Tibial nerve (tissue), 4 donors: ENCODE measurements at regions not wholly inside any gene's neighbourhood (a gene's known extent, or its start where the extent isn't known, plus 50 kb on each side); places are given as distances from the start of the nearest gene placed in this dataset.

Source experiments
- DNase-seq, 2 donors: peaks; one replicate each; pipeline ENCODE4 v3.0.0-alpha.2; 2019; ENCODE audit warnings: low spot score in 2 of 2
- H3K27ac ChIP-seq, 4 donors: fragments of 200-600 bp; sonication (generic) in 3 of 4; one replicate each; pipeline ENCODE4 v1.5.1; 2017 to 2019; ENCODE audit warnings: mild to moderate bottlenecking in 1 of 4
- H3K27me3 ChIP-seq, 2 donors: fragments of 200-600 bp; sonication (generic) in 1 of 2; one replicate each; pipeline versions ENCODE4 v1.5.1 to v1.6.0; 2017 to 2019
- H3K36me3 ChIP-seq, 3 donors: fragments of 200-600 bp; sonication (generic); one replicate each; pipeline ENCODE4 v1.5.1; 2018 to 2019
- H3K4me1 ChIP-seq, 4 donors: fragments of 200-600 bp; sonication (generic) in 3 of 4; one replicate each; pipeline ENCODE4 v1.5.1; 2017 to 2019
- H3K4me3 ChIP-seq, 4 donors: fragments of 200-600 bp; sonication (generic) in 3 of 4; one replicate each; pipeline ENCODE4 v1.5.1; 2017 to 2019; ENCODE audit warnings: mild to moderate bottlenecking in 1 of 4, moderate library complexity in 1 of 4
- H3K9me3 ChIP-seq, 4 donors: fragments of 200-600 bp; sonication (generic) in 3 of 4; one replicate each; pipeline ENCODE4 v1.5.1; 2017 to 2019
- EP300 ChIP-seq, 2 donors: sonication (generic); formaldehyde crosslinking; IDR thresholded peaks; one replicate each; pipeline ENCODE4 v1.6.1; 2017; ENCODE audit warnings: antibody characterized with exemption in 2 of 2, mild to moderate bottlenecking in 1 of 2
- POLR2A ChIP-seq, 2 donors: fragments of 450-650 bp; IDR thresholded peaks; one replicate each; pipeline ENCODE4 v1.6.1; 2017; ENCODE audit warnings: antibody characterized with exemption in 2 of 2, mild to moderate bottlenecking in 2 of 2, moderate library complexity in 2 of 2
- WGBS, 2 donors: methylation state at CpG; one replicate each; pipeline ENCODE4 v1.1.5; 2018; 5-methylcytosine and 5-hydroxymethylcytosine counted together
- TF ChIP-seq, protein P1 (sequence below), 5 experiments: fragments of 200-600 bp in 3 of 5; fragments of 450-650 bp in 2 of 5; sonication (generic) in 3 of 5; IDR thresholded peaks; one replicate each; pipeline ENCODE4 v1.5.1; 2016 to 2019; ENCODE audit warnings: antibody characterized with exemption in 5 of 5, mild to moderate bottlenecking in 3 of 5, moderate library complexity in 2 of 5

DNA sequence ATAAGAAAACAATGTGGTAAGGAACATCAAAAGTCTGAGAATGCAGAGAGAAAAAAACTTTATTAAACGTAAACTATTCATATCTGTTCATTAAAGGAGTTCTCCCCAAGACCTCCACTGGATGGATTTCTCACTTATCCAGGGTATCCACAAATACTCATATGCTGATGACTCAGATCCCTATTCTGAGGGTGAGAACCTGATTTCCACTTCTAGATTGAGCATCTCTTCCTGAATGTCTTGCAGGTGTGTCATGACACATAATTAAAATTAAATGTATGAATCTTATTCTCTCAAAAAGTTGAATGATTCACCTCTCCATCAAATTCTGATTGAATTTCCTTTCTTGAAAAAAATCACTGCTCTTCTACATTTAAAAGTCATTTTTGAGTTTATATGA, 199.9 kb downstream of the MFSD1 start:
- Histone ChIP-seq H3K4me1 (no peaks in the 10 kb centered on the region), H3K27ac (no peak overlapping the region), H3K4me3 (no peak overlapping the region), H3K36me3 (no peaks in the 10 kb centered on the region), H3K9me3 (no peaks in the 10 kb centered on the region), H3K27me3 (no peaks in the 10 kb centered on the region)
- whole genome bisulfite sequencing, 2 donors, result 81 to 93% methylated on average over 1 of the region's 1 CpG
- DNase-seq, result no peak
- no peak for TF ChIP-seq EP300 (IDR thresholded peaks at IDR 0.05)
- TF ChIP-seq, protein P1, sequence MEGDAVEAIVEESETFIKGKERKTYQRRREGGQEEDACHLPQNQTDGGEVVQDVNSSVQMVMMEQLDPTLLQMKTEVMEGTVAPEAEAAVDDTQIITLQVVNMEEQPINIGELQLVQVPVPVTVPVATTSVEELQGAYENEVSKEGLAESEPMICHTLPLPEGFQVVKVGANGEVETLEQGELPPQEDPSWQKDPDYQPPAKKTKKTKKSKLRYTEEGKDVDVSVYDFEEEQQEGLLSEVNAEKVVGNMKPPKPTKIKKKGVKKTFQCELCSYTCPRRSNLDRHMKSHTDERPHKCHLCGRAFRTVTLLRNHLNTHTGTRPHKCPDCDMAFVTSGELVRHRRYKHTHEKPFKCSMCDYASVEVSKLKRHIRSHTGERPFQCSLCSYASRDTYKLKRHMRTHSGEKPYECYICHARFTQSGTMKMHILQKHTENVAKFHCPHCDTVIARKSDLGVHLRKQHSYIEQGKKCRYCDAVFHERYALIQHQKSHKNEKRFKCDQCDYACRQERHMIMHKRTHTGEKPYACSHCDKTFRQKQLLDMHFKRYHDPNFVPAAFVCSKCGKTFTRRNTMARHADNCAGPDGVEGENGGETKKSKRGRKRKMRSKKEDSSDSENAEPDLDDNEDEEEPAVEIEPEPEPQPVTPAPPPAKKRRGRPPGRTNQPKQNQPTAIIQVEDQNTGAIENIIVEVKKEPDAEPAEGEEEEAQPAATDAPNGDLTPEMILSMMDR (IDR thresholded peaks at IDR 0.05), result no peak
- TF ChIP-seq POLR2A (IDR thresholded peaks at IDR 0.05), result no peak

GRCh38 chr3:159005137-159005536, 203.3 kb downstream of the MFSD1 start:
- Histone ChIP-seq H3K9me3 (no peaks in the 10 kb centered on the region), H3K27ac (no peak overlapping the region), H3K27me3 (no peaks in the 10 kb centered on the region), H3K4me3 (no peak overlapping the region), H3K36me3 (no peaks in the 10 kb centered on the region), H3K4me1 (no peaks in the 10 kb centered on the region)
- TF ChIP-seq, protein P1 (IDR thresholded peaks at IDR 0.05), result no peak
- no peak for TF ChIP-seq EP300 (IDR thresholded peaks at IDR 0.05)
- TF ChIP-seq POLR2A (IDR thresholded peaks at IDR 0.05), result no peak
- DNase-seq, result no peak

- DNase-seq, result no peak
- no peaks in the 10 kb centered on the region for H3K4me1 ChIP-seq
- TF ChIP-seq EP300 (IDR thresholded peaks at IDR 0.05) (no peak), POLR2A (IDR thresholded peaks at IDR 0.05) (no peak)
- 33 to 38% methylated on average over 1 of the region's 1 CpG for WGBS, 2 donors
- H3K36me3 ChIP-seq, result no peaks in the 10 kb centered on the region
- no peak overlapping the region for H3K27ac ChIP-seq
- no peaks in the 10 kb centered on the region for H3K27me3 ChIP-seq
- no peaks in the 10 kb centered on the region for H3K9me3 ChIP-seq
- H3K4me3 ChIP-seq, result no peak overlapping the region
These were observed 205.5 kb downstream of the MFSD1 start for GRCh38 chr3:159007331-159007730.

DNA sequence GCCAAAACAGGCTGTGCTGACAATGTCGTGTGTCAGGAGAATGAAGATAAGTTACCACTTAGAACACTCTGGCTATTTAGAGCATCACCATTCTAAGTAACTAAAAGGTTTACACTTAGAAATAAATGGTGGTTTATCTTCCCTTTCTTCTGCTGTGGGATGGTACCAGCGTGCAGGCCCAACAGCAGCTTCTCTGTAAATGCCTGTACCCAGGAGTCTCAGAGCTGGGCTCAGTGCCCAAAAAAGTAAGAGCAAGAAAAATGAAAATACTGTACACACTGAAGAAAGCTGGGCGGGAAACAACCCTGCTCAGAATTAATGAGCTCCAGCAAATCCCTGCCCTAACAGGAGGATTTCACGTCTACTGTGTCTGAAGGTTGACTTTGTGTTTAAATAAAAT, 206.5 kb downstream of the MFSD1 start:
- no peak overlapping the region for H3K27ac ChIP-seq
- WGBS, 2 donors, result 29 to 45% methylated on average over 4 of the region's 4 CpGs
- TF ChIP-seq, protein P1 (IDR thresholded peaks at IDR 0.05), result no peak
- no peak for TF ChIP-seq POLR2A (IDR thresholded peaks at IDR 0.05)
- no peak for TF ChIP-seq EP300 (IDR thresholded peaks at IDR 0.05)

GRCh38 chr3:159018341-159018740, 216.5 kb downstream of the MFSD1 start:
- H3K4me3 ChIP-seq, result no peak overlapping the region
- 78 to 83% methylated on average over 2 of the region's 2 CpGs for WGBS, 2 donors
- no peak for DNase-seq
- TF ChIP-seq POLR2A (IDR thresholded peaks at IDR 0.05), result no peak
- no peak for TF ChIP-seq EP300 (IDR thresholded peaks at IDR 0.05)
- TF ChIP-seq, protein P1 (IDR thresholded peaks at IDR 0.05), result no peak
- H3K36me3 ChIP-seq, result no peaks in the 10 kb centered on the region
- no peak overlapping the region for H3K27ac ChIP-seq
- peaks cover 0 to 18% (median 0%) of the 10 kb centered on the region in 4 donors for H3K9me3 ChIP-seq
- no peaks in the 10 kb centered on the region for H3K27me3 ChIP-seq
- H3K4me1 ChIP-seq, result no peaks in the 10 kb centered on the region

More for the DNA sequence above, 206.5 kb downstream of the MFSD1 start:
- H3K36me3 ChIP-seq, result no peaks in the 10 kb centered on the region
- H3K9me3 ChIP-seq, result no peaks in the 10 kb centered on the region
- H3K4me3 ChIP-seq, result no peak overlapping the region
- H3K27me3 ChIP-seq, result no peaks in the 10 kb centered on the region
- no peaks in the 10 kb centered on the region for H3K4me1 ChIP-seq
- DNase-seq, result no peak

- Histone ChIP-seq H3K9me3 (peaks cover 0 to 29% (median 0%) of the 10 kb centered on the region in 4 donors), H3K27ac (no peak overlapping the region), H3K27me3 (no peaks in the 10 kb centered on the region), H3K4me1 (no peaks in the 10 kb centered on the region), H3K4me3 (no peak overlapping the region), H3K36me3 (no peaks in the 10 kb centered on the region)
- no peak for TF ChIP-seq POLR2A (IDR thresholded peaks at IDR 0.05)
- TF ChIP-seq, protein P1 (IDR thresholded peaks at IDR 0.05), result no peak
- TF ChIP-seq EP300 (IDR thresholded peaks at IDR 0.05), result no peak
- 59 to 61% methylated on average over 2 of the region's 2 CpGs for WGBS, 2 donors
- DNase-seq, result no peak
These were observed 223.9 kb downstream of the MFSD1 start for GRCh38 chr3:159025733-159026132.
